ENCODE measurements at regions not wholly inside any gene's neighbourhood (a gene's known extent, or its start where the extent isn't known, plus 50 kb on each side); places are given as distances from the start of the nearest gene placed in this dataset.

- Histone ChIP-seq H3K27me3 (ENCODE audit: insufficient read depth, low read depth, low read length) (no peaks in the 10 kb centered on the region), H2AFZ (ENCODE audit: low read depth, low read length) (no peak overlapping the region), H3K9ac (ENCODE audit: low read length) (no peak overlapping the region), H3F3A (ENCODE audit: insufficient read depth, low read length, poor library complexity, severe bottlenecking) (no peaks in the 10 kb centered on the region), H3K79me2 (replicated peaks; ENCODE audit: insufficient read depth, low read length) (no peaks in the 10 kb centered on the region), H3K9me3 (ENCODE audit: low read length) (no peaks in the 10 kb centered on the region), H3K4me2 (ENCODE audit: low read length) (no peak overlapping the region), H3K4me3 (ENCODE audit: low read length) (no peak overlapping the region), H4K20me1 (ENCODE audit: insufficient read depth) (no peaks in the 10 kb centered on the region), H3K36me3 (ENCODE audit: insufficient read depth, low read length) (no peaks in the 10 kb centered on the region), H3K27ac (ENCODE audit: low read length) (no peak overlapping the region), H3K9me2 (ENCODE audit: insufficient read depth, low read length) (no peaks in the 10 kb centered on the region)
- TF ChIP-seq EZH2 (IDR thresholded peaks at IDR 0.05; ENCODE audit: borderline replicate concordance, insufficient read depth, low read length, poor library complexity, severe bottlenecking), result no peak
These were observed 684.3 kb downstream of the NR2F1-AS1 start for GRCh38 chr5:92896722-92897121.

- no peak overlapping the region for H3K4me3 ChIP-seq (ENCODE audit: low read length)
- peaks cover 2% of the 10 kb centered on the region for H3K9me3 ChIP-seq (ENCODE audit: low read length)
- no peaks in the 10 kb centered on the region for H3K9me2 ChIP-seq (ENCODE audit: insufficient read depth, low read length)
- TF ChIP-seq CTCF (IDR thresholded peaks at IDR 0.05; ENCODE audit: poor library complexity, severe bottlenecking), result no peak
- no peak for TF ChIP-seq EP300 (conservative IDR thresholded peaks at IDR 0.05; ENCODE audit: poor library complexity, severe bottlenecking)
- no peak for TF ChIP-seq MXI1 (conservative IDR thresholded peaks at IDR 0.05; ENCODE audit: poor library complexity, severe bottlenecking)
- no peak for TF ChIP-seq SMC3 (conservative IDR thresholded peaks at IDR 0.05; ENCODE audit: poor library complexity)
- TF ChIP-seq EZH2 (IDR thresholded peaks at IDR 0.05; ENCODE audit: borderline replicate concordance, insufficient read depth, low read length, poor library complexity, severe bottlenecking), result no peak
- TF ChIP-seq TAF1 (IDR thresholded peaks at IDR 0.05; ENCODE audit: low read depth), result no peak
- no peak for TF ChIP-seq POLR2AphosphoS5 (IDR thresholded peaks at IDR 0.05)
- TF ChIP-seq RAD21 (conservative IDR thresholded peaks at IDR 0.05), result no peak
- TF ChIP-seq REST (IDR thresholded peaks at IDR 0.05; ENCODE audit: borderline replicate concordance), result no peak
- H3K4me2 ChIP-seq (ENCODE audit: low read length), result no peak overlapping the region
- H4K20me1 ChIP-seq (ENCODE audit: insufficient read depth), result no peaks in the 10 kb centered on the region
- no peaks in the 10 kb centered on the region for H3K27me3 ChIP-seq (ENCODE audit: insufficient read depth, low read depth, low read length)
- no peak overlapping the region for H2AFZ ChIP-seq (ENCODE audit: low read depth, low read length)
- no peak overlapping the region for H3K27ac ChIP-seq (ENCODE audit: low read length)
- H3F3A ChIP-seq (ENCODE audit: insufficient read depth, low read length, poor library complexity, severe bottlenecking), result no peaks in the 10 kb centered on the region
- no peak overlapping the region for H3K9ac ChIP-seq (ENCODE audit: low read length)
- no peaks in the 10 kb centered on the region for H3K79me2 ChIP-seq (replicated peaks; ENCODE audit: insufficient read depth, low read length)
- no peaks in the 10 kb centered on the region for H3K36me3 ChIP-seq (ENCODE audit: insufficient read depth, low read length)
These were observed 690.2 kb downstream of the NR2F1-AS1 start for GRCh38 chr5:92890841-92891244.

- H3K9ac ChIP-seq (ENCODE audit: low read length), result no peak overlapping the region
- no peaks in the 10 kb centered on the region for H3K9me2 ChIP-seq (ENCODE audit: insufficient read depth, low read length)
- H3K36me3 ChIP-seq (ENCODE audit: insufficient read depth, low read length), result no peaks in the 10 kb centered on the region
- no peak overlapping the region for H2AFZ ChIP-seq (ENCODE audit: low read depth, low read length)
- H3K4me3 ChIP-seq (ENCODE audit: low read length), result no peak overlapping the region
- no peaks in the 10 kb centered on the region for H3K27me3 ChIP-seq (ENCODE audit: insufficient read depth, low read depth, low read length)
- H4K20me1 ChIP-seq (ENCODE audit: insufficient read depth), result no peaks in the 10 kb centered on the region
- H3K4me2 ChIP-seq (ENCODE audit: low read length), result no peak overlapping the region
- no peak for TF ChIP-seq POLR2AphosphoS5 (IDR thresholded peaks at IDR 0.05)
- no peak for TF ChIP-seq REST (IDR thresholded peaks at IDR 0.05; ENCODE audit: borderline replicate concordance)
- TF ChIP-seq CTCF (IDR thresholded peaks at IDR 0.05; ENCODE audit: poor library complexity, severe bottlenecking), result no peak
- TF ChIP-seq EZH2 (IDR thresholded peaks at IDR 0.05; ENCODE audit: borderline replicate concordance, insufficient read depth, low read length, poor library complexity, severe bottlenecking), result no peak
- TF ChIP-seq RAD21 (conservative IDR thresholded peaks at IDR 0.05), result no peak
- no peak for TF ChIP-seq TAF1 (IDR thresholded peaks at IDR 0.05; ENCODE audit: low read depth)
- no peak for TF ChIP-seq MXI1 (conservative IDR thresholded peaks at IDR 0.05; ENCODE audit: poor library complexity, severe bottlenecking)
- TF ChIP-seq EP300 (conservative IDR thresholded peaks at IDR 0.05; ENCODE audit: poor library complexity, severe bottlenecking), result no peak
- TF ChIP-seq SMC3 (conservative IDR thresholded peaks at IDR 0.05; ENCODE audit: poor library complexity), result no peak
- H3K9me3 ChIP-seq (ENCODE audit: low read length), result peaks cover 2% of the 10 kb centered on the region
- H3K27ac ChIP-seq (ENCODE audit: low read length), result no peak overlapping the region
- H3F3A ChIP-seq (ENCODE audit: insufficient read depth, low read length, poor library complexity, severe bottlenecking), result no peaks in the 10 kb centered on the region
- H3K79me2 ChIP-seq (replicated peaks; ENCODE audit: insufficient read depth, low read length), result no peaks in the 10 kb centered on the region
These were observed 691.9 kb downstream of the NR2F1-AS1 start for GRCh38 chr5:92889140-92889539.
